ENCODE measurements at regions not wholly inside any gene's neighbourhood (a gene's known extent, or its start where the extent isn't known, plus 50 kb on each side); places are given as distances from the start of the nearest gene placed in this dataset.

GRCh38 chr10:28200775-28201174 lies 102.1 kb downstream of the MPP7 start:
- in situ Hi-C loops (cut with MboI) = no loop called here
- ATAC-seq = no peak

More at GRCh38 chr10:28200775-28201174, 102.1 kb downstream of the MPP7 start:
- FAIRE-seq (no peak), DNase-seq (ENCODE audit: extremely low read depth in 1 of 4, low spot score in 3 of 4) (no peak)
- no peaks in the 10 kb centered on the region for H3K9me3 ChIP-seq (replicated peaks; ENCODE audit: control insufficient read depth, insufficient read depth, low read depth, low read length)
- ChIA-PET CTCF (ENCODE audit: low intra/inter-chr PET ratio) (no interaction called here), POLR2A (no interaction called here)
- no peaks in the 10 kb centered on the region for H3K9me1 ChIP-seq (ENCODE audit: control insufficient read depth, insufficient read depth, low read length)
- no peak overlapping the region for H3K9ac ChIP-seq (ENCODE audit: insufficient read depth in 1 of 2, low read depth in 2 of 2, low read length in 2 of 2)
- no peak for TF ChIP-seq SRSF9 (IDR thresholded peaks at IDR 0.05; ENCODE audit: borderline replicate concordance, low read depth, low read length)
- TF ChIP-seq PCBP2 (IDR thresholded peaks at IDR 0.05; ENCODE audit: low read depth, low read length, poor library complexity, severe bottlenecking) = no peak
- no peak for TF ChIP-seq ZBTB5 (IDR thresholded peaks at IDR 0.05)
- TF ChIP-seq TCF7L2 (IDR thresholded peaks at IDR 0.05; ENCODE audit: low read depth, low read length) = no peak
- TF ChIP-seq HLTF (IDR thresholded peaks at IDR 0.05) = no peak
- no peak for TF ChIP-seq ARNT (IDR thresholded peaks at IDR 0.05)
- TF ChIP-seq DPF2 (IDR thresholded peaks at IDR 0.05) = no peak
- TF ChIP-seq NCOA4 (IDR thresholded peaks at IDR 0.05; ENCODE audit: partially characterized antibody) = no peak
- TF ChIP-seq THAP12 (CRISPR knock-in tag; IDR thresholded peaks at IDR 0.05) = no peak
- no peak for TF ChIP-seq NONO (IDR thresholded peaks at IDR 0.05; ENCODE audit: low read depth in 2 of 2, low read length in 1 of 2)
- TF ChIP-seq HNRNPUL1 (IDR thresholded peaks at IDR 0.05; ENCODE audit: low read length) = no peak
- no peak for TF ChIP-seq ARHGAP35 (IDR thresholded peaks at IDR 0.05; ENCODE audit: partially characterized antibody)
- TF ChIP-seq ZNF830 (CRISPR knock-in tag; IDR thresholded peaks at IDR 0.05) = no peak
- no peak for TF ChIP-seq PRMT5 (CRISPR knock-in tag; IDR thresholded peaks at IDR 0.05)
- peaks cover 0 to 4% of the 10 kb centered on the region in 2 experiments; a peak in 2 of 5 replicates for H3K27me3 ChIP-seq (ENCODE audit: control insufficient read depth in 2 of 2, insufficient read depth in 2 of 2, low read length in 2 of 2)
- no peaks in the 10 kb centered on the region for H3K79me2 ChIP-seq (ENCODE audit: control insufficient read depth, insufficient read depth, low read length)
- H3K4me3 ChIP-seq = no peak overlapping the region
- 0% methylated on average over 1 of the region's 1 CpG for WGBS (ENCODE audit: insufficient coverage, low coverage, missing lambda C conversion rate)
- no peaks in the 10 kb centered on the region for H3K4me1 ChIP-seq (replicated peaks in 1 of 2; ENCODE audit: control insufficient read depth in 2 of 2, insufficient read depth in 2 of 2, low read length in 2 of 2)
- H3K4me2 ChIP-seq (ENCODE audit: insufficient read depth, low read length) = no peak overlapping the region
- intact Hi-C loops (cut with micrococcal nuclease) = no loop called here
- no TSS peak for BruUV-seq (replicated peaks)
- H3K36me3 ChIP-seq (ENCODE audit: control insufficient read depth, insufficient read depth, low read length) = no peaks in the 10 kb centered on the region
- H4K20me1 ChIP-seq (replicated peaks; ENCODE audit: control insufficient read depth, insufficient read depth, low read length) = no peaks in the 10 kb centered on the region
- H3K27ac ChIP-seq (ENCODE audit: extremely low read depth, low read depth, low read length) = no peak overlapping the region
- H2AFZ ChIP-seq (ENCODE audit: low read depth, low read length) = no peak overlapping the region
